ENCODE measurements at regions not wholly inside any gene's neighbourhood (a gene's known extent, or its start where the extent isn't known, plus 50 kb on each side); places are given as distances from the start of the nearest gene placed in this dataset.
A peak's percentile ranks its signal among the peaks of the same experiment; 100 is the strongest.

DNA sequence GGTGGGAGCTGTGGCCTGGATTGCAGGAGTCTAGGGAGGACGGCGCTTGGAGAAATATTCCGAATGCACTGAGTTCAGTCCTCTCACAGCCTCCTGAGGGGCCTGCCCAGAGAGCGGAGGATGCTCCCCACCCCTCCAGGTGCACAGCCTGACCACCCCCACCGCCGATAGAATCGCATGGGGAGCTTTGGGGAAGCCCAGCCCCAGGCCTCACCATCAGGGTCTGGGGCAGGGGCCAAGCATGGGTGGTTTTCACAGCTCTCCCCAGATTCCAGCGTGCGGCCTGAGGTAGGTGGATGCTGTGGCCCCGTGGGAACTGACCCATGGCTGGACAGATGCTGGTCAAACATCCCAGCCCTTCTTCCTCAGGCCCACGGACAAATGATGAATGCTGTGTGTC, 79.9 kb upstream of the OLFM1 start:
- DNase-seq (ENCODE audit: low read depth in 2 of 3, low spot score in 2 of 3) = no peak

GRCh38 chr9:135008416-135008815, 79.1 kb upstream of the OLFM1 start:
- DNase-seq (ENCODE audit: low read depth in 2 of 3, low spot score in 2 of 3) = no peak

DNA sequence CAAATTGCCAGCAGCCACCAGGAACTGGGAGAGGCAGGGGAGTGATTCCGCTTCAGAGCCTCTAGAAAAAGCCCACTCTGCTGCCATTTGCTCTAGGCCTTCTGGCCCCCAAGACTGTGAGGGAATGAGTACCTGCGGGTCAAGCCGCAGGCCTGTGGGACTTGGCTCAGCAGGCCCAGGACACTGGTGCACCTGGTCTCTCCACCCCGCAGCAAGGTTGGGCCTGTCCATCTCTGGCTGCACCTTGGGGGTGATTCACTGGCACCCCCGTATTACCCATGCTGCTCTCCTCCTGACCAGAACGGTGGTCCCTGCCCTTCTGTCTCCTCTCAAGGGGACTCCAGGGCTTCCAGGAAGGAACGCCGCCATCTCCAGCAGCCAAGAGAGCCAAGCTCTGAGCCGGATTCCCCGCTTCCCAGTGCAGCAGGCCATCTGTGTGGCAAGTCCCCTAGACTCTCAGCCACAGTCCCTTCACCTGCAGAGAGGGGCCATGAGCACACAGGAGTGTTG, 78.4 kb upstream of the OLFM1 start:
- DNase-seq (ENCODE audit: low read depth in 2 of 3, low spot score in 2 of 3) = no peak

DNA sequence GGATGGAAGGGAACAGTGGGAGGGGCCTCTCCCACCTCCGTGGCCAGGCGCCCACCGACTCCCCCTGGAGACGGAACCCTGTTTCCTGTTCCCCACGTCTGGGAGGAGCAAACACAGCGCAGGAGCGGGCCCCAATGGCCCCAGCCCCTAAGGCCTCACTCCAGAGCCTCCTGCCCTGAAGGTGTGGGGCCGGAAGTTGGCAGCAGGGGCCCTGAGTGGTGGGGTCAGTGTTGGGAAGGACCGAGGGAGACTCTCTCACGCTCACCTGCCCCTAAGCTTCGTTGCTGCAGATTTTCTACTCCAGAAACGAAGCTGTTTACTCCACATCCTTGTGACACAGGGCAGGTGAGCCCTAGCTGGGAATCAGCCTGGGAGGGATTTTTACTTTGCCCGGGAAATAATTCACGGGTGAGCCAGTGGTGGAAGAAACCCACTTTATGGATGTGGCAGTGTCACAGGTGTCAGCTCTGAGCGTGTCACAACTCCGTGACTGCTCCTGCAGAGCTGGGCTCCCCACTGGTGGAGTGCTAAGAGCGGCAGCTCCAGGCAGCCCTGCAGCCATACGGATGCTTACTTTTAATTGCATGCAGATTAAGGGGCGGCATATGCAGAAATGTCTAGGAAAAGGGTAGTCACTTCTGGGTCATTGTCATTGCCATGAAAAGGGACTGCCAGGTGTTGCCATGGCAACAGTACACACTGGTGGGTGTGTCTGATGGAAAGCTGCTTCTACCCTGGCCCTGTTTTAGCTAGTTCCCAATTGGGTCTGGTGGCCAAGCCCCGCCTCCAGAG, 77.5 kb upstream of the OLFM1 start:
- DNase-seq (ENCODE audit: low read depth in 2 of 3, low spot score in 2 of 3) = no peak

- no peak for DNase-seq (ENCODE audit: low read depth in 2 of 3, low spot score in 2 of 3)
Observed at GRCh38 chr9:135010586-135010860, 76.9 kb upstream of the OLFM1 start.

- DNase-seq (ENCODE audit: low read depth in 2 of 3, low spot score in 2 of 3) = no peak
Observed at GRCh38 chr9:135010921-135011320, 76.5 kb upstream of the OLFM1 start.

- no peak for DNase-seq (ENCODE audit: low read depth in 2 of 3, low spot score in 2 of 3)
Observed at GRCh38 chr9:135012166-135012565, 75.3 kb upstream of the OLFM1 start.

DNA sequence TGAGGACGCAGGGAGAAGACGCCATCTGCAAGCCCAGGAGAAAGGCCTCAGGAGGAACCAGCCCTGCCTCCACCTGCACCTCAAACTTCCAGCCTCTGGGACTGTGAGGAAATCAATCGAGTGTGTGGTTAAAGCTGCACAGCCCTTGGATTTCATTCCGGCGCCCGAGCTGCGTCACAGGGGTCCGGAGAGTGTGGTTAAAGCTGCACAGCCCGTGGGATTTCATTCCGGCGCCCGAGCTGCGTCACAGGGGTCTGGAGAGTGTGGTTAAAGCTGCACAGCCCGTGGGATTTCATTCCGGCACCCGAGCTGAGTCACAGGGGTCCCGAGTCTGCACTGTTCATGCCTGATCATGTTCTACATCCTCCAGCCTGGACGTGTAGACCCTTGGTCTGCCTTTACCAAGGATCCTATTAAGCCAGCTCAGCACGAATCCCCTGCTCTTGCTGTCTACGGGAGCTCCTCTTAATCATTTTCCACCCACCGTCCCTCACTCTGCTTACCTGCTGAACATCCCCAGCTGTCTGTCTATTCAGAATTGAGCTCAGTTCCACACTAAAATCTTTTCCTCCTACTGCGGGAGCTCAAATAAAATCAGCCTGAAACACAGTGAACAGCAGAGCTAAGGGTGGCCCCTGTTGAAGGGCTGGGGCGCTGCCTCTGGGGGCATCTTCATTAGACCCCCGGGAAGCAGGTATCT, 73.0 kb upstream of the OLFM1 start:
- DNase-seq (ENCODE audit: low read depth in 2 of 3, low spot score in 2 of 3) = no peak

- no peak for DNase-seq (ENCODE audit: low read depth in 2 of 3, low spot score in 2 of 3)
Observed at GRCh38 chr9:135015096-135015495, 72.4 kb upstream of the OLFM1 start.

DNA sequence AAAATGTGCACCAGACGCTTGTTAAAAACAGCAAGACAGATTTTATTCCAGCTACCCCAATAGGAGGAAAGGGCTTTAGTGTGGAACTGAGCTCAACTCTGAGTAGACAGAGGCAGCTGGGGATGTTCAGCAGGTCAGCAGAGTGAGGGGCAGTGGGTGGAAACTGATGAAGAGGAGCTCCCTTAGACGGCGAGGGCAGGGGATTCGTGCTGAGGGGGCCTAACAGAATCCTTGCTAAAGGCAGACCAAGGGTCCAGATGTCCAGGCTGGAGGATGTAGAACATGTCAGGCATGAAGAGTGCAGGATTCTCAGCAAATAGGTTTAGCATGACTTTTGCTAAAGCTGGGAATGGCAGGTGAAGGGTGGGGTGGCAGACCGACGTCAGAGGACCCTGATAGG, 71.9 kb upstream of the OLFM1 start:
- no peak for DNase-seq (ENCODE audit: low read depth in 2 of 3, low spot score in 2 of 3)

- DNase-seq (ENCODE audit: low read depth in 2 of 3, low spot score in 2 of 3) = no peak
Observed at GRCh38 chr9:135016037-135016640, 71.3 kb upstream of the OLFM1 start.

DNA sequence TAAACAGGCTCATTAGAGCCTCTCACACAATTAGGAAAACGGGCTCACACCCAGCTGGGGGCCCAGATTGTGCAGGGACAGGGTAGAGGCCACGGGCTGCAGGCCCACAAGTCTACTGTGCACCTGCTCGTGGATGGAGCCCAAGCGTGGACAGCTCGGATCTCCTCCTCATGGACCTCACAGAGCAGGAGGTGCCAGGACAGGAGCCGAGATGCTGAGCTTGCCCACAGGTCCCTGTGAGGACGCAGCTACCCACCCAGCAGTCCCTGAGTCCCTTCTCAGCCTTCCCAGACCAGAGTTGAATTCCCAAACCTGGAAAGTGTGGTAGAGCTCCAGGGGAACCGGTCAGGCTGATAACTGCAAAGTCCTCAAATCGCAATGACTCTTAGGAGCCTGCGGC, 70.6 kb upstream of the OLFM1 start:
- no peak for DNase-seq (ENCODE audit: low read depth in 2 of 3, low spot score in 2 of 3)

DNA sequence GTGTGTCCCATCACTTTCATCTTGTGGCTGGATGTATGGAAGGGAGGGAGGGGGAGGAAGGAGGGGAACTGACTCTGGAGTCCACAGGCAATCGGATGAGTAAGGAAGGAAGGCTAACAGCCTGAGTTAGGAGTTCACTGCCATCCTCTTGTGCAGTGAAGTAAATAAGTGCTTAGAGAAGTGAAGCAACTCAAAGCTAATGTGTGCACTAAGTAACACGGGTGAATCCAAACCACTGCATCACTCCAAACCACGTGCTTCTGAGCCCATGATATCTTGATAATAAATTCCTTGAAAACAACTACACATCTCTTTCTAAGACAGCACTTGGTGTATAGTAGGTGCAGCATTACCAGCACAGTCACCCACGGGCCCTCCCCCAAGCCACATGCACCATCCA, 69.6 kb upstream of the OLFM1 start:
- no peak for DNase-seq (ENCODE audit: low read depth in 2 of 3, low spot score in 2 of 3)

DNA sequence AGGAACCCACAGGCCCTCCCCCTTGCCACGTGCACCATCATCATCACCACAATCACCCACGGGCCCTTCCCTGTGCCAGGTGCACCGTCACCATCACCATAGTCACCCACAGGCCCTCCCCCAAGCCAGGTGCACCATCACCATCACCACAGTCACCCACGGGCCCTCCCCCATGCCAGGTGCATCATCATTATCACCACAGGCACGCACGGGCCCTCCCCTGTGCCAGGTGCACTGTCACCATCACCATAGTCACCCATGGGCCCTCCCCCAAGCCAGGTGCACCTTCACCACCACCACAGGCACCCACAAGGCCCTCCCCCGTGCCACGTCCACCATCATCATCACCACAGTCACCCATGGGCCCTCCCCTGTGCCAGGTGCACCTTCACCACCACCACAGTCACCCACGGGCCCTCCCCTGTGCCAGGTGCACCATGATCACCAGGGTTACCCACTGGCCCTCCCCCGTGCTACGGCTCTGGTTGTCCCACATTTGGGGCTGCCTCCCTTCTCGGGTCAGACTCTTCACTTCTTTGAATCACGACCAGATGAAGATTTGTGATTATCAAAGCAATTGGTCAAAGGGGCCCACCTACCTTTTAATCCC, 69.1 kb upstream of the OLFM1 start:
- DNase-seq (ENCODE audit: low read depth in 2 of 3, low spot score in 2 of 3) = peak in 1 of 3 donors; percentile 3

GRCh38 chr9:135019224-135019623, 68.2 kb upstream of the OLFM1 start:
- DNase-seq (ENCODE audit: low read depth in 2 of 3, low spot score in 2 of 3) = no peak

- DNase-seq (ENCODE audit: low read depth in 2 of 3, low spot score in 2 of 3) = no peak
Observed at GRCh38 chr9:135020481-135021392, 66.7 kb upstream of the OLFM1 start.

DNA sequence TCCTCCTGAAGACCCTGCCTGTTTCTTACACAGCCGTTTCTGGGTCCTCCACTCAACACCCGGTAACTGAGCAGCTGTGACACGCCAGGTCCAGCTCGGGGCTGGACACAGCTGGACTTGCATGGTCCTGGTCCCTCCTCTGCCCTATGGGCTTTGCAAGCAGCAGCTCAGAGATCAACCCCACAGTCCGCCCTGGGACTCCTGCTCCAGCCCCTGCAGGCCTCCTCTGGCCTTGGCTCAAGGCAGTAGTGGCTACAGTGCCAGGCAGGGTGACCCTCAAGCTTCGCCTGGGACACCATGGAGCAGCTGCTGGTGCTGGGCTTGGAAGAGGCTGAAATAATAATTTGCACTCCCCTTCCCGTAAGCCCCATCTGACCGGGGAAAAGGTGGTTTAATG, 66.1 kb upstream of the OLFM1 start:
- DNase-seq (ENCODE audit: low read depth in 2 of 3, low spot score in 2 of 3) = no peak

GRCh38 chr9:135022191-135022870, 65.1 kb upstream of the OLFM1 start:
- no peak for DNase-seq (ENCODE audit: low read depth in 2 of 3, low spot score in 2 of 3)

DNA sequence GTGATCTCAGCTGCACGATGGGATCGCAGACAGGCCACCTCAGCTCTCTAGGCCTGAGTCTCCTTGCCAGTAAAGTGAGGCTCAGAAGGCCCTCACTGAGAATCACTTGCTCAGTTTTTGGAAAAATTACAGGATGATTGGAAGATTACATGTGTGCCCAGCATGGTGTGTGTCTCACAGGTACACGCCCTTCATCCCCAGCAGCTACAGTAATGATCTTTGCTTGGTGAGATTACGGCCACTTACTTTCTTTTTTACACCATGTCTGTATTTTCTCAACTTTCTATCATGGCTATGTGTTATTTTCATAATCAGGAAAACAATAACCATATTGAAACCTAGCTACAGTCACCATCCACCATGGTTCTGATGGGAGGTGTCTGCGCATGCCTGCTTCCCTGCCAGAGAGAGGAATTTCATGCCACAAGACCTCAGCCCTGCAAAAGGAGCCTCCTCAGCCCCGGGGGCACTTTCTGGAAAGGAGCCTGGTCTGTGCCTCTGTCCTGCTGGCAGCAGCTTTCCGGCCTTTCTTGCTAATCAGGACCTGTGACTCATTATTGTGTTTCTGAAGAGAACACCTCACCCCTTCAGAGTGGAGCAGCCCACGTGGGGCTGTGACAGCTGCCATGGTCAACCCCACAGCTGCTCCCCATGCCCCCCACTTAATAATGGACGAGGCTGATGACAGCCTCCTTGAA, 64.2 kb upstream of the OLFM1 start:
- no peak for DNase-seq (ENCODE audit: low read depth in 2 of 3, low spot score in 2 of 3)
